ENCODE measurements at regions not wholly inside any gene's neighbourhood (a gene's known extent, or its start where the extent isn't known, plus 50 kb on each side); places are given as distances from the start of the nearest gene placed in this dataset.

GRCh38 chr22:27130906-27131305 lies 473.5 kb downstream of the MIAT start:
- TF ChIP-seq CTCF (IDR thresholded peaks at IDR 0.05) = no peak
- H3K4me1 ChIP-seq (ENCODE audit: control insufficient read depth in 1 of 2, insufficient read depth in 1 of 2, low read depth in 1 of 2, low read length in 1 of 2) = no peaks in the 10 kb centered on the region
- H3K27me3 ChIP-seq = peaks cover 9% of the 10 kb centered on the region
- no peaks in the 10 kb centered on the region for H3K9me3 ChIP-seq
- no peaks in the 10 kb centered on the region for H3K36me3 ChIP-seq
- H3K27ac ChIP-seq = no peak overlapping the region
- H3K4me3 ChIP-seq (ENCODE audit: low read depth in 1 of 2, low read length in 1 of 2) = no peak overlapping the region

- H3K9me3 ChIP-seq = no peaks in the 10 kb centered on the region
- peaks cover 9% of the 10 kb centered on the region for H3K27me3 ChIP-seq
- no peaks in the 10 kb centered on the region for H3K36me3 ChIP-seq
- H3K4me3 ChIP-seq (ENCODE audit: low read depth in 1 of 2, low read length in 1 of 2) = no peak overlapping the region
- no peak for TF ChIP-seq CTCF (IDR thresholded peaks at IDR 0.05)
- no peak overlapping the region for H3K27ac ChIP-seq
- H3K4me1 ChIP-seq (ENCODE audit: control insufficient read depth in 1 of 2, insufficient read depth in 1 of 2, low read depth in 1 of 2, low read length in 1 of 2) = no peaks in the 10 kb centered on the region
Observed at GRCh38 chr22:27131346-27131745, 474.0 kb downstream of the MIAT start.

- H3K27me3 ChIP-seq = peaks cover 1% of the 10 kb centered on the region
- H3K36me3 ChIP-seq = no peaks in the 10 kb centered on the region
- H3K4me1 ChIP-seq (ENCODE audit: control insufficient read depth in 1 of 2, insufficient read depth in 1 of 2, low read depth in 1 of 2, low read length in 1 of 2) = no peaks in the 10 kb centered on the region
- H3K27ac ChIP-seq = no peak overlapping the region
- H3K9me3 ChIP-seq = no peaks in the 10 kb centered on the region
- no peak overlapping the region for H3K4me3 ChIP-seq (ENCODE audit: low read depth in 1 of 2, low read length in 1 of 2)
- TF ChIP-seq CTCF (IDR thresholded peaks at IDR 0.05) = no peak
Observed at GRCh38 chr22:27132400-27132799, 475.0 kb downstream of the MIAT start.

- H3K27ac ChIP-seq = no peak overlapping the region
Observed at GRCh38 chr22:27133019-27133431, 475.6 kb downstream of the MIAT start.

GRCh38 chr22:27133681-27134314 lies 476.4 kb downstream of the MIAT start:
- no peaks in the 10 kb centered on the region for H3K36me3 ChIP-seq
- H3K9me3 ChIP-seq = no peaks in the 10 kb centered on the region
- H3K27ac ChIP-seq = no peak overlapping the region
- H3K4me3 ChIP-seq (ENCODE audit: low read depth in 1 of 2, low read length in 1 of 2) = no peak overlapping the region
- H3K27me3 ChIP-seq = no peaks in the 10 kb centered on the region
- no peak for TF ChIP-seq CTCF (IDR thresholded peaks at IDR 0.05)
- no peaks in the 10 kb centered on the region for H3K4me1 ChIP-seq (ENCODE audit: control insufficient read depth in 1 of 2, insufficient read depth in 1 of 2, low read depth in 1 of 2, low read length in 1 of 2)

More at GRCh38 chr22:27133019-27133431, 475.6 kb downstream of the MIAT start:
- Histone ChIP-seq H3K9me3 (no peaks in the 10 kb centered on the region), H3K36me3 (no peaks in the 10 kb centered on the region), H3K4me3 (ENCODE audit: low read depth in 1 of 2, low read length in 1 of 2) (no peak overlapping the region), H3K27me3 (no peaks in the 10 kb centered on the region), H3K4me1 (ENCODE audit: control insufficient read depth in 1 of 2, insufficient read depth in 1 of 2, low read depth in 1 of 2, low read length in 1 of 2) (no peaks in the 10 kb centered on the region)
- no peak for TF ChIP-seq CTCF (IDR thresholded peaks at IDR 0.05)
